ENCODE measurements at regions not wholly inside any gene's neighbourhood (a gene's known extent, or its start where the extent isn't known, plus 50 kb on each side); places are given as distances from the start of the nearest gene placed in this dataset.
"Not testable (repeated sequence)": the region's sequence is repeated elsewhere in the genome, so short reads cannot be mapped to it uniquely, and the experiment has no call there.

DNA sequence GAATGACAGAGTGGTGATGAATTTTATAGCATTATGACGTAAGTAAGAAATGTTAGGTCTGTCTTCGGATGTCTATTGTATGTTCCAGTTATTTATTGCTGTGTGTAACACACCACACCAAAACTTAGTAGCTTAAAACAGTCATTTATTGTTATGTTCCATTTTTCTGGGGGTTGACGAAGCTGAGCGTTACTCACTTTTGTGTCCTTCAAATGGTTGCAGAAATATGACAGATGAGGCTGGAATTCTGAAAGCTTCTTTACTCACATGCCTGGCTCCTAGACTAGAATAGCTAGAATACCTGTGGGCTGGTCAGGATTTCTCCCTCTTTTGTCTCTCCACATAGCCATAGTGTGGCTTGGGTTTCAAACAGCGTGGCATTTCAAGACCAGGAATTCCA, 62.1 kb upstream of the S1PR1 start:
- no peaks in the 10 kb centered on the region for H3K27me3 Mint-ChIP-seq (ENCODE audit: low read depth in 2 of 2)
- intact Hi-C loops (cut with micrococcal nuclease): no loop called here
- H3K36me3 ChIP-seq (ENCODE audit: control insufficient read depth, insufficient read depth, low read length): no peaks in the 10 kb centered on the region
- no peak for DNase-seq
- TF ChIP-seq, protein P1, sequence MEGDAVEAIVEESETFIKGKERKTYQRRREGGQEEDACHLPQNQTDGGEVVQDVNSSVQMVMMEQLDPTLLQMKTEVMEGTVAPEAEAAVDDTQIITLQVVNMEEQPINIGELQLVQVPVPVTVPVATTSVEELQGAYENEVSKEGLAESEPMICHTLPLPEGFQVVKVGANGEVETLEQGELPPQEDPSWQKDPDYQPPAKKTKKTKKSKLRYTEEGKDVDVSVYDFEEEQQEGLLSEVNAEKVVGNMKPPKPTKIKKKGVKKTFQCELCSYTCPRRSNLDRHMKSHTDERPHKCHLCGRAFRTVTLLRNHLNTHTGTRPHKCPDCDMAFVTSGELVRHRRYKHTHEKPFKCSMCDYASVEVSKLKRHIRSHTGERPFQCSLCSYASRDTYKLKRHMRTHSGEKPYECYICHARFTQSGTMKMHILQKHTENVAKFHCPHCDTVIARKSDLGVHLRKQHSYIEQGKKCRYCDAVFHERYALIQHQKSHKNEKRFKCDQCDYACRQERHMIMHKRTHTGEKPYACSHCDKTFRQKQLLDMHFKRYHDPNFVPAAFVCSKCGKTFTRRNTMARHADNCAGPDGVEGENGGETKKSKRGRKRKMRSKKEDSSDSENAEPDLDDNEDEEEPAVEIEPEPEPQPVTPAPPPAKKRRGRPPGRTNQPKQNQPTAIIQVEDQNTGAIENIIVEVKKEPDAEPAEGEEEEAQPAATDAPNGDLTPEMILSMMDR (IDR thresholded peaks at IDR 0.05): no peak
- H3K27ac Mint-ChIP-seq: no peak overlapping the region
- H3K9me3 ChIP-seq (ENCODE audit: control insufficient read depth, insufficient read depth, low read length): no peaks in the 10 kb centered on the region
- H3K27ac ChIP-seq (ENCODE audit: low read length): no peak overlapping the region
- no peak overlapping the region for H3K4me3 ChIP-seq (ENCODE audit: low read length)
- no peaks in the 10 kb centered on the region for H3K27me3 ChIP-seq (ENCODE audit: control insufficient read depth, insufficient read depth, low read length)
- peaks cover 3% of the 10 kb centered on the region for H3K4me1 ChIP-seq (ENCODE audit: control insufficient read depth, insufficient read depth, low read length)
- H3K4me3 Mint-ChIP-seq: no peak overlapping the region
- H3K4me1 Mint-ChIP-seq: peaks cover 14 to 15% of the 10 kb centered on the region in 2 donors
- WGBS (ENCODE audit: insufficient coverage): 93% methylated on average over 3 of the region's 5 CpGs
- H3K9me3 Mint-ChIP-seq: no peaks in the 10 kb centered on the region
- no peaks in the 10 kb centered on the region for H3K36me3 Mint-ChIP-seq
- no peak for ATAC-seq

DNA sequence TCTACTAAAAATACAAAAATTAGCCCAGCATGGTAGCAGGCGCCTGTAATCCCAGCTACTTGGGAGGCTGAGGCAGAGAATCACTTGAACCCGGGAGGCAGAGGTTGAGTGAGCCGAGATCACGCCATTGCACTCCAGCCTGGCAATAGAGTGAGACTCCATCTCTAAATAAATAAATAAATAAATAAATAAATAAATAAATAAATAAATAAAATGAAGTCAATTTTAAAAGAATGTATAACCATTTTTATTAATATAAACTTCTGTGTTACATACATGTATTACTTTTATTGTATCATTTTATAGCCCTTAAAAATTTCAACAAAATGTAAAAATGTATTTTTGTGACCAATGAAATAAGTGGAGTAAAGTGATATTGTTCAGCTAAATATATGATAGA, 62.5 kb upstream of the S1PR1 start:
- H3K27ac ChIP-seq (ENCODE audit: low read length); intact Hi-C loops (cut with micrococcal nuclease); H3K27me3 ChIP-seq (ENCODE audit: control insufficient read depth, insufficient read depth, low read length); H3K4me1 ChIP-seq (ENCODE audit: control insufficient read depth, insufficient read depth, low read length); H3K27ac Mint-ChIP-seq; H3K36me3 ChIP-seq (ENCODE audit: control insufficient read depth, insufficient read depth, low read length); H3K9me3 Mint-ChIP-seq; H3K4me3 ChIP-seq (ENCODE audit: low read length); ATAC-seq; DNase-seq; H3K27me3 Mint-ChIP-seq (ENCODE audit: low read depth in 2 of 2); H3K4me3 Mint-ChIP-seq; H3K9me3 ChIP-seq (ENCODE audit: control insufficient read depth, insufficient read depth, low read length); H3K36me3 Mint-ChIP-seq: not testable (repeated sequence)
- 100% methylated on average over 2 of the region's 4 CpGs for WGBS (ENCODE audit: insufficient coverage)
- H3K4me1 Mint-ChIP-seq: peaks cover 10 to 11% of the 10 kb centered on the region in 2 donors

DNA sequence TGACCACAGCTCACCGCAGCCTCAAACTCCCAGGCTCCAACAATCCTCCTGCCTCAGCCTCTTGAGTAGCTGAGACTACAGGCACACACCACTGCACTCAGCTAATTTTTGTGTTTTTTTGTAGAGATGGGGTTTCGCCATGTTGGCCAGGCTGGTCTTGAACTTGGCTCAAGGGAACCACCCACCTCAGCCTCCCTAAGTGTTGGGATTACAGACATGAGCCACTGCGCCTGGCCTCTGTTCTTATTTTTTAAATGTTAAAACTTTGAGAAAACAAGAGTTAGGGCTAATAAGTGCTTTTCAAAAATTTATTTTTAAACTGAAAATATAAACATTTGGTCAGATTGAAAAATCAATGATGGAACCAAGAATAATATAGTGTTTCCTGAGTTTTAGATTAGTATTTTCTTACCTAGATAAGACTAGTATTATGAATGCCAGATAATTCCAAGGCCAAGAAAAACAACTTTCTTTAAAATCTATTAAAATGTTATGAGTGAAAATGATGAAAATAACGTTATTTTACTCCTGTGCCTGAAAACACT, 66.2 kb upstream of the S1PR1 start:
- Mint-ChIP-seq H3K4me1 (no peaks in the 10 kb centered on the region), H3K27me3 (ENCODE audit: low read depth in 2 of 2) (no peaks in the 10 kb centered on the region), H3K9me3 (no peaks in the 10 kb centered on the region), H3K27ac (no peak overlapping the region), H3K4me3 (no peak overlapping the region), H3K36me3 (no peaks in the 10 kb centered on the region)
- intact Hi-C loops (cut with micrococcal nuclease): no loop called here
- TF ChIP-seq, protein P1 (IDR thresholded peaks at IDR 0.05): no peak
- Histone ChIP-seq H3K27me3 (ENCODE audit: control insufficient read depth, insufficient read depth, low read length) (no peaks in the 10 kb centered on the region), H3K36me3 (ENCODE audit: control insufficient read depth, insufficient read depth, low read length) (no peaks in the 10 kb centered on the region), H3K4me1 (ENCODE audit: control insufficient read depth, insufficient read depth, low read length) (no peaks in the 10 kb centered on the region), H3K27ac (ENCODE audit: low read length) (no peak overlapping the region), H3K9me3 (ENCODE audit: control insufficient read depth, insufficient read depth, low read length) (no peaks in the 10 kb centered on the region), H3K4me3 (ENCODE audit: low read length) (no peak overlapping the region)
- WGBS (ENCODE audit: insufficient coverage): 100% methylated on average over 1 of the region's 4 CpGs
- no peak for ATAC-seq
- no peak for DNase-seq

DNA sequence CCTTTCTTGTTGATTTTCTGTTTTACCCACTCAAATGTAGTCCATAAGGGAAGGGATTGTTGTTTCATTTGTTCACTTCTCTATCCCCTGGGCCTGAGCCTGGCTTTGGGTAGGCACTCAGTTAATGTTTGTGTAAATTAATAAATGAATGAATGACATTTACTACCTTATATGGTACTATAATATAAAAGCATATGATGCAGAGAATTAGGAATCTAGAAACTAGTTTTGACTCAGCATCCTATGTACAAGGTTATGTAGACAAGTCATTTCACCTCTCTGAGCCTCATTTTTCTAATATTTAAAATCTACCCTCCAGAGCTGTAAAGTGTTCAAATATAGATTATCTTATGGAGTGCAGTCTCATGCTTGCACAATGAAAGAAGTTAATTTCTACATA, 68.9 kb upstream of the S1PR1 start:
- Mint-ChIP-seq H3K4me1 (no peaks in the 10 kb centered on the region), H3K36me3 (no peaks in the 10 kb centered on the region), H3K9me3 (no peaks in the 10 kb centered on the region), H3K4me3 (no peak overlapping the region), H3K27ac (no peak overlapping the region), H3K27me3 (ENCODE audit: low read depth in 2 of 2) (no peaks in the 10 kb centered on the region)
- Histone ChIP-seq H3K27me3 (ENCODE audit: control insufficient read depth, insufficient read depth, low read length) (no peaks in the 10 kb centered on the region), H3K9me3 (ENCODE audit: control insufficient read depth, insufficient read depth, low read length) (no peaks in the 10 kb centered on the region), H3K27ac (ENCODE audit: low read length) (no peak overlapping the region), H3K4me3 (ENCODE audit: low read length) (no peak overlapping the region), H3K36me3 (ENCODE audit: control insufficient read depth, insufficient read depth, low read length) (no peaks in the 10 kb centered on the region), H3K4me1 (ENCODE audit: control insufficient read depth, insufficient read depth, low read length) (no peaks in the 10 kb centered on the region)
- TF ChIP-seq, protein P1 (IDR thresholded peaks at IDR 0.05): no peak
- intact Hi-C loops (cut with micrococcal nuclease): no loop called here
- ATAC-seq: no peak
- DNase-seq: no peak

All from natural killer cell (primary cell).